ENCODE measurements at regions not wholly inside any gene's neighbourhood (a gene's known extent, or its start where the extent isn't known, plus 50 kb on each side); places are given as distances from the start of the nearest gene placed in this dataset.

GRCh38 chr12:83196694-83197350 is 510.1 kb downstream of the TMTC2 start:
- DNase-seq (ENCODE audit: low read depth in 1 of 2, low spot score in 1 of 2) = no peak

GRCh38 chr12:83190631-83191390 is 504.1 kb downstream of the TMTC2 start:
- no peak for DNase-seq (ENCODE audit: low read depth in 1 of 2, low spot score in 1 of 2)

GRCh38 chr12:83186419-83186818 is 499.7 kb downstream of the TMTC2 start:
- DNase-seq (ENCODE audit: low read depth in 1 of 2, low spot score in 1 of 2) = no peak

- DNase-seq (ENCODE audit: low read depth in 1 of 2, low spot score in 1 of 2) = no peak
Measured at GRCh38 chr12:83185241-83185640, 498.5 kb downstream of the TMTC2 start.
